GM23338 (cell line): ENCODE measurements at regions not wholly inside any gene's neighbourhood (a gene's known extent, or its start where the extent isn't known, plus 50 kb on each side); places are given as distances from the start of the nearest gene placed in this dataset.

Experiments used
- CTCF ChIP-seq, 2 experiments: fragments of 200-600 bp in 1 of 2; sonication (generic) in 1 of 2; conservative IDR thresholded peaks; 2 replicates each; pipeline versions ENCODE4 v1.5.1 to v1.6.1; 2016 to 2017; ENCODE audit warnings: antibody characterized with exemption in 2 of 2, low read depth in 2 of 2, mild to moderate bottlenecking in 2 of 2, moderate library complexity in 1 of 2
- EZH2 ChIP-seq: fragments of 200-600 bp; sonication (generic); IDR thresholded peaks from one replicate; pipeline ENCODE4 v1.8.0; 2017; ENCODE audit warnings: antibody characterized with exemption, mild to moderate bottlenecking, low read depth; ENCODE audit not compliant: unreplicated experiment
- EZH2phosphoT487 ChIP-seq: fragments of 200-600 bp; sonication (generic); IDR thresholded peaks from one replicate; pipeline ENCODE4 v1.8.1; 2018; ENCODE audit warnings: antibody characterized with exemption; ENCODE audit not compliant: unreplicated experiment

DNA sequence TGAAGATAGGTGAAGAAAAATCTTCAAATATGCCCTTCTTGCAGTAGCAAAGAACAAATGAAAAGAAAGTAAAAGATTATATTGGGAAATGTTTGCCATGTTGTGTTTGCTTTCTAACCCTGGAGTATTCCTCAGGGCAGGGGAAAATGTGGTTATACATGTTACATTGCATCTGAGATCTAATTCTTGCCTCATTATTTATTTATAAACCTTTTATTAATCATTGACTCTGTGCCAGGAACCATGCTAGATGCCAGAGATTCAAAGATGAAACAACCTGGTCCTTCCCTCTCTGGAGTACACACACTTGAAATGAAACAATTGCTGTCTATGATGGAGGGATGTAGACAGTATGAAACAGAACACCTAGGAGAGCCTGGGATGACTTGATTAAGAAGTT, 128.1 kb upstream of the HMGA2 start:
- TF ChIP-seq EZH2phosphoT487 (no peak), EZH2 (no peak), CTCF (conservative IDR thresholded peaks at IDR 0.05; ENCODE audit: low read depth in 2 of 2) (no peak)
